ENCODE measurements at regions not wholly inside any gene's neighbourhood (a gene's known extent, or its start where the extent isn't known, plus 50 kb on each side); places are given as distances from the start of the nearest gene placed in this dataset.

GRCh38 chr7:41910940-41911600 lies 208.2 kb upstream of the INHBA start:
- DNase-seq = no peak

GRCh38 chr7:41907444-41907843 lies 204.6 kb upstream of the INHBA start:
- DNase-seq = no peak

GRCh38 chr7:41900532-41900931 lies 197.6 kb upstream of the INHBA start:
- DNase-seq = no peak

GRCh38 chr7:41899823-41900433 lies 197.0 kb upstream of the INHBA start:
- DNase-seq = no peak

GRCh38 chr7:41893656-41894055 lies 190.8 kb upstream of the INHBA start:
- no peak for DNase-seq

- DNase-seq = no peak
Measured at GRCh38 chr7:41892356-41893100, 189.6 kb upstream of the INHBA start.

- DNase-seq = no peak
Measured at GRCh38 chr7:41891950-41892349, 189.1 kb upstream of the INHBA start.

- no peak for DNase-seq
Measured at GRCh38 chr7:41890631-41891274, 187.9 kb upstream of the INHBA start.

GRCh38 chr7:41889472-41889871 lies 186.6 kb upstream of the INHBA start:
- no peak for DNase-seq

GRCh38 chr7:41889040-41889439 lies 186.2 kb upstream of the INHBA start:
- no peak for DNase-seq

GRCh38 chr7:41887416-41887815 lies 184.5 kb upstream of the INHBA start:
- no peak for DNase-seq

GRCh38 chr7:41886901-41887311 lies 184.0 kb upstream of the INHBA start:
- peak; percentile 98 for DNase-seq

GRCh38 chr7:41886262-41886900 lies 183.5 kb upstream of the INHBA start:
- peak; percentile 87 for DNase-seq

- peak; percentile 54 for DNase-seq
Measured at GRCh38 chr7:41885748-41886147, 182.9 kb upstream of the INHBA start.

GRCh38 chr7:41885078-41885477 lies 182.2 kb upstream of the INHBA start:
- DNase-seq = peak; percentile 61

GRCh38 chr7:41882745-41883420 lies 180.0 kb upstream of the INHBA start:
- DNase-seq = no peak

- DNase-seq = no peak
Measured at GRCh38 chr7:41882256-41882655, 179.4 kb upstream of the INHBA start.

- DNase-seq = no peak
Measured at GRCh38 chr7:41881331-41882130, 178.6 kb upstream of the INHBA start.

GRCh38 chr7:41880107-41880506 lies 177.2 kb upstream of the INHBA start:
- peak; percentile 78 for DNase-seq

GRCh38 chr7:41879403-41879802 lies 176.5 kb upstream of the INHBA start:
- no peak for DNase-seq
